LNCAP (cell line): ENCODE measurements at regions not wholly inside any gene's neighbourhood (a gene's known extent, or its start where the extent isn't known, plus 50 kb on each side); places are given as distances from the start of the nearest gene placed in this dataset.
A peak's percentile ranks its signal among the peaks of the same experiment; 100 is the strongest.

Experiments used
- CTCF ChIP-seq: fragments of 450-650 bp; IDR thresholded peaks from 2 replicates; pipeline ENCODE4 v1.5.1; 2017; ENCODE audit warnings: mild to moderate bottlenecking

- no peak for TF ChIP-seq CTCF
Measured at GRCh38 chr14:44873536-44873935, 88.2 kb downstream of the KLHL28 start.

- no peak for TF ChIP-seq CTCF
Measured at GRCh38 chr14:44866770-44867169, 95.0 kb downstream of the KLHL28 start.

- no peak for TF ChIP-seq CTCF
Measured at GRCh38 chr14:44866322-44866721, 95.4 kb downstream of the KLHL28 start.

- no peak for TF ChIP-seq CTCF
Measured at GRCh38 chr14:44863271-44863670, 98.5 kb downstream of the KLHL28 start.

GRCh38 chr14:44854114-44854513 lies 107.6 kb downstream of the KLHL28 start:
- no peak for TF ChIP-seq CTCF

GRCh38 chr14:44847526-44848309 lies 114.0 kb downstream of the KLHL28 start:
- TF ChIP-seq CTCF = no peak

- peak; percentile 100 for TF ChIP-seq CTCF
Measured at GRCh38 chr14:44846232-44846824, 115.4 kb downstream of the KLHL28 start.
